HG02973 (cell line): ENCODE measurements at regions not wholly inside any gene's neighbourhood (a gene's known extent, or its start where the extent isn't known, plus 50 kb on each side); places are given as distances from the start of the nearest gene placed in this dataset.

Experiments
- ATAC-seq: cut with Tn5 transposase; IDR thresholded peaks from one replicate; pipeline ENCODE4 v1.9.1; 2021; ENCODE audit warnings: moderate library complexity; ENCODE audit not compliant: unreplicated experiment

- no peak for ATAC-seq
Observed at GRCh38 chr20:11076434-11077105, 402.8 kb upstream of the JAG1 start.

GRCh38 chr20:11077226-11077625 lies 403.4 kb upstream of the JAG1 start:
- no peak for ATAC-seq

GRCh38 chr20:11080010-11080409 lies 406.2 kb upstream of the JAG1 start:
- no peak for ATAC-seq

GRCh38 chr20:11080781-11081377 lies 407.1 kb upstream of the JAG1 start:
- no peak for ATAC-seq

GRCh38 chr20:11083841-11084240 lies 410.0 kb upstream of the JAG1 start:
- no peak for ATAC-seq

GRCh38 chr20:11084508-11084907 lies 410.7 kb upstream of the JAG1 start:
- no peak for ATAC-seq

GRCh38 chr20:11086970-11087369 lies 413.2 kb upstream of the JAG1 start:
- ATAC-seq = no peak

- no peak for ATAC-seq
Observed at GRCh38 chr20:11090751-11091150, 417.0 kb upstream of the JAG1 start.

- ATAC-seq = no peak
Observed at GRCh38 chr20:11091511-11091910, 417.7 kb upstream of the JAG1 start.

GRCh38 chr20:11092151-11092550 lies 418.4 kb upstream of the JAG1 start:
- ATAC-seq = no peak

GRCh38 chr20:11094196-11094595 lies 420.4 kb upstream of the JAG1 start:
- no peak for ATAC-seq

GRCh38 chr20:11094711-11095110 lies 420.9 kb upstream of the JAG1 start:
- no peak for ATAC-seq

- no peak for ATAC-seq
Observed at GRCh38 chr20:11098888-11099287, 425.1 kb upstream of the JAG1 start.

GRCh38 chr20:11101243-11101642 lies 427.4 kb upstream of the JAG1 start:
- no peak for ATAC-seq

GRCh38 chr20:11101696-11102095 lies 427.9 kb upstream of the JAG1 start:
- no peak for ATAC-seq

- ATAC-seq = no peak
Observed at GRCh38 chr20:11103866-11104265, 430.1 kb upstream of the JAG1 start.

- ATAC-seq = no peak
Observed at GRCh38 chr20:11108102-11108810, 434.5 kb upstream of the JAG1 start.

- ATAC-seq = no peak
Observed at GRCh38 chr20:11110535-11110934, 436.7 kb upstream of the JAG1 start.

GRCh38 chr20:11111191-11111590 lies 437.4 kb upstream of the JAG1 start:
- no peak for ATAC-seq

- ATAC-seq = no peak
Observed at GRCh38 chr20:11112832-11113231, 439.0 kb upstream of the JAG1 start.

- ATAC-seq = no peak
Observed at GRCh38 chr20:11114382-11114781, 440.6 kb upstream of the JAG1 start.

- ATAC-seq = no peak
Observed at GRCh38 chr20:11117808-11118528, 444.2 kb upstream of the JAG1 start.
